ENCODE measurements at regions not wholly inside any gene's neighbourhood (a gene's known extent, or its start where the extent isn't known, plus 50 kb on each side); places are given as distances from the start of the nearest gene placed in this dataset.
"Not testable (repeated sequence)": the region's sequence is repeated elsewhere in the genome, so short reads cannot be mapped to it uniquely, and the experiment has no call there.

- DNase-seq; H3K4me3 Mint-ChIP-seq; H3K36me3 Mint-ChIP-seq (ENCODE audit: low read depth); H3K27me3 Mint-ChIP-seq (ENCODE audit: insufficient read depth); H3K4me1 Mint-ChIP-seq (ENCODE audit: low read depth); H3K9me3 Mint-ChIP-seq; H3K27ac Mint-ChIP-seq: not testable (repeated sequence)
Measured at GRCh38 chr21:10418250-10419048, 102.9 kb upstream of the TPTE start.

- DNase-seq; H3K9me3 Mint-ChIP-seq; H3K4me3 Mint-ChIP-seq; H3K4me1 Mint-ChIP-seq (ENCODE audit: low read depth); H3K36me3 Mint-ChIP-seq (ENCODE audit: low read depth); H3K27me3 Mint-ChIP-seq (ENCODE audit: insufficient read depth); H3K27ac Mint-ChIP-seq: not testable (repeated sequence)
Measured at GRCh38 chr21:10421199-10421598, 100.2 kb upstream of the TPTE start.

- H3K4me3 Mint-ChIP-seq; H3K9me3 Mint-ChIP-seq; H3K27ac Mint-ChIP-seq; H3K27me3 Mint-ChIP-seq (ENCODE audit: insufficient read depth); H3K4me1 Mint-ChIP-seq (ENCODE audit: low read depth); H3K36me3 Mint-ChIP-seq (ENCODE audit: low read depth); DNase-seq: not testable (repeated sequence)
Measured at GRCh38 chr21:10421601-10422000, 99.8 kb upstream of the TPTE start.

GRCh38 chr21:10424097-10424886 is 97.1 kb upstream of the TPTE start:
- H3K27ac Mint-ChIP-seq; H3K36me3 Mint-ChIP-seq (ENCODE audit: low read depth); DNase-seq; H3K27me3 Mint-ChIP-seq (ENCODE audit: insufficient read depth); H3K9me3 Mint-ChIP-seq; H3K4me3 Mint-ChIP-seq; H3K4me1 Mint-ChIP-seq (ENCODE audit: low read depth): not testable (repeated sequence)

- DNase-seq, H3K9me3 Mint-ChIP-seq, H3K4me3 Mint-ChIP-seq: not testable (repeated sequence)
Measured at GRCh38 chr21:10424887-10425145, 96.6 kb upstream of the TPTE start.

GRCh38 chr21:10425856-10426255 is 95.5 kb upstream of the TPTE start:
- Mint-ChIP-seq H3K9me3 (no peaks in the 10 kb centered on the region), H3K4me1 (ENCODE audit: low read depth) (no peaks in the 10 kb centered on the region), H3K27me3 (ENCODE audit: insufficient read depth) (no peaks in the 10 kb centered on the region), H3K4me3 (no peak overlapping the region), H3K36me3 (ENCODE audit: low read depth) (no peaks in the 10 kb centered on the region), H3K27ac (no peak overlapping the region)
- TF ChIP-seq CTCF (IDR thresholded peaks at IDR 0.05) = no peak
- no peak for DNase-seq

More at GRCh38 chr21:10424887-10425145, 96.6 kb upstream of the TPTE start:
- not testable (repeated sequence) for H3K36me3 Mint-ChIP-seq (ENCODE audit: low read depth); H3K27ac Mint-ChIP-seq; H3K4me1 Mint-ChIP-seq (ENCODE audit: low read depth); H3K27me3 Mint-ChIP-seq (ENCODE audit: insufficient read depth)

- not testable (repeated sequence) for H3K9me3 Mint-ChIP-seq
Measured at GRCh38 chr21:10426812-10427211, 94.6 kb upstream of the TPTE start.

GRCh38 chr21:10427277-10427676 is 94.1 kb upstream of the TPTE start:
- H3K4me3 Mint-ChIP-seq; DNase-seq; H3K27ac Mint-ChIP-seq; H3K9me3 Mint-ChIP-seq; H3K27me3 Mint-ChIP-seq (ENCODE audit: insufficient read depth); H3K4me1 Mint-ChIP-seq (ENCODE audit: low read depth); H3K36me3 Mint-ChIP-seq (ENCODE audit: low read depth): not testable (repeated sequence)

More at GRCh38 chr21:10426812-10427211, 94.6 kb upstream of the TPTE start:
- H3K27me3 Mint-ChIP-seq (ENCODE audit: insufficient read depth); H3K36me3 Mint-ChIP-seq (ENCODE audit: low read depth); H3K27ac Mint-ChIP-seq; H3K4me1 Mint-ChIP-seq (ENCODE audit: low read depth); DNase-seq; H3K4me3 Mint-ChIP-seq: not testable (repeated sequence)

GRCh38 chr21:10428981-10429534 is 92.3 kb upstream of the TPTE start:
- not testable (repeated sequence) for DNase-seq; H3K27ac Mint-ChIP-seq; H3K9me3 Mint-ChIP-seq; H3K4me1 Mint-ChIP-seq (ENCODE audit: low read depth); H3K4me3 Mint-ChIP-seq; H3K27me3 Mint-ChIP-seq (ENCODE audit: insufficient read depth); H3K36me3 Mint-ChIP-seq (ENCODE audit: low read depth)

Measured in HFFc6 (cell line).